Neural progenitor cell (in vitro differentiated cells): ENCODE measurements at regions not wholly inside any gene's neighbourhood (a gene's known extent, or its start where the extent isn't known, plus 50 kb on each side); places are given as distances from the start of the nearest gene placed in this dataset.
"Not testable (repeated sequence)": the region's sequence is repeated elsewhere in the genome, so short reads cannot be mapped to it uniquely, and the experiment has no call there.

Experiments used
- DNase-seq: peaks from one replicate; pipeline ENCODE4 v3.0.0-alpha.2; 2016; ENCODE audit warnings: low spot score
- H2AFZ ChIP-seq: fragments of 200-600 bp; sonication (generic); replicated peaks from 2 replicates; pipeline ENCODE4 v1.6.1; 2016; ENCODE audit warnings: antibody characterized with exemption
- H3F3A ChIP-seq: fragments of 200-600 bp; sonication (generic); 2 replicates; pipeline ENCODE4 v1.6.1; 2016; ENCODE audit warnings: antibody characterized with exemption, low read depth
- H3K27ac ChIP-seq: fragments of 200-600 bp; sonication (generic); 2 replicates; pipeline ENCODE4 v1.5.1; 2016; ENCODE audit warnings: mild to moderate bottlenecking
- H3K27me3 ChIP-seq: fragments of 200-600 bp; sonication (generic); 2 replicates; pipeline ENCODE4 v1.6.1; 2016; ENCODE audit warnings: mild to moderate bottlenecking, moderate library complexity
- H3K36me3 ChIP-seq: fragments of 200-600 bp; sonication (generic); 2 replicates; pipeline ENCODE4 v1.5.1; 2016
- H3K4me1 ChIP-seq: fragments of 200-600 bp; sonication (generic); 2 replicates; pipeline ENCODE4 v1.6.1; 2016; ENCODE audit warnings: mixed run types
- H3K4me2 ChIP-seq: fragments of 200-600 bp; sonication (generic); 2 replicates; pipeline ENCODE4 v1.6.1; 2016
- H3K4me3 ChIP-seq: fragments of 200-600 bp; sonication (generic); 2 replicates; pipeline ENCODE4 v1.5.1; 2016
- H3K79me2 ChIP-seq: fragments of 200-600 bp; sonication (generic); 2 replicates; pipeline ENCODE4 v1.6.1; 2016; ENCODE audit warnings: low read depth
- H3K9ac ChIP-seq: fragments of 200-600 bp; sonication (generic); 2 replicates; pipeline ENCODE4 v1.6.1; 2016
- H3K9me3 ChIP-seq: fragments of 200-600 bp; sonication (generic); 2 replicates; pipeline ENCODE4 v1.5.1; 2016; ENCODE audit warnings: low read depth
- H4K20me1 ChIP-seq: fragments of 200-600 bp; sonication (generic); 2 replicates; pipeline ENCODE4 v1.6.1; 2016; ENCODE audit warnings: low read depth
- H3K27ac Mint-ChIP-seq: 3 replicates; pipeline ENCODE4 v1.8.0; 2021; ENCODE audit warnings: mixed read lengths
- H3K27me3 Mint-ChIP-seq: 2 replicates; pipeline ENCODE4 v1.8.0; 2022; ENCODE audit warnings: low read depth, mild to moderate bottlenecking, inconsistent platforms, moderate library complexity, mixed read lengths; ENCODE audit not compliant: insufficient read depth
- H3K36me3 Mint-ChIP-seq: 3 replicates; pipeline ENCODE4 v1.8.0; 2021; ENCODE audit warnings: mixed read lengths
- H3K4me1 Mint-ChIP-seq: 3 replicates; pipeline ENCODE4 v1.8.0; 2021; ENCODE audit warnings: mixed read lengths
- H3K4me3 Mint-ChIP-seq: 3 replicates; pipeline ENCODE4 v1.8.0; 2021; ENCODE audit warnings: mild to moderate bottlenecking, moderate library complexity, mixed read lengths
- H3K9me3 Mint-ChIP-seq: 3 replicates; pipeline ENCODE4 v1.8.0; 2020; ENCODE audit warnings: mixed read lengths
- EZH2 ChIP-seq: fragments of 200-600 bp; sonication (generic); IDR thresholded peaks from 2 replicates; pipeline ENCODE4 v1.6.1; 2017; ENCODE audit warnings: antibody characterized with exemption, mild to moderate bottlenecking, moderate library complexity
- EZH2phosphoT487 ChIP-seq: fragments of 200-600 bp; sonication (generic); IDR thresholded peaks from 2 replicates; pipeline ENCODE4 v1.6.1; 2017; ENCODE audit warnings: antibody characterized with exemption
- TF ChIP-seq, protein P1 (sequence below): fragments of 200-600 bp; sonication (generic); IDR thresholded peaks from 2 replicates; pipeline ENCODE4 v1.5.1; 2017; ENCODE audit warnings: antibody characterized with exemption, mild to moderate bottlenecking

DNA sequence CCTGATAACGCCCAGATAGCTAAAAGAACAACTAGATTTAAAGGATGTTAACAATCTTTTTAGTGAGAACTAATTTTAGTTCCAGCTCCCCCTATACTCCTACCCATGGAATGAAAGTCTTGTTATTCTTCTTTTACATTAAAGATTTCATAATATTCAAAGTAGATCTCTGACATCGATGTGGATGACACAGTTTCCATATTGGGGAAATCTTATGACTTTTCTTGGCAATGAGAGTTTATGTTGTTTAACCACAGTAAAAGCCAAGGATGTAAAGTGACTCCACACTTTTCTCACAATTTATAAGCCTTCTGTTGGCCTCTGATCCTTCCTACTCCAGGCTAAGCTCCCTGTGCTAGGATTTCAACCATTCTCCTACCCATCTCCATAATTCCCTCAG, 332.6 kb upstream of the KCNMB2 start:
- TF ChIP-seq EZH2, result no peak
- TF ChIP-seq EZH2phosphoT487, result no peak
- TF ChIP-seq, protein P1, sequence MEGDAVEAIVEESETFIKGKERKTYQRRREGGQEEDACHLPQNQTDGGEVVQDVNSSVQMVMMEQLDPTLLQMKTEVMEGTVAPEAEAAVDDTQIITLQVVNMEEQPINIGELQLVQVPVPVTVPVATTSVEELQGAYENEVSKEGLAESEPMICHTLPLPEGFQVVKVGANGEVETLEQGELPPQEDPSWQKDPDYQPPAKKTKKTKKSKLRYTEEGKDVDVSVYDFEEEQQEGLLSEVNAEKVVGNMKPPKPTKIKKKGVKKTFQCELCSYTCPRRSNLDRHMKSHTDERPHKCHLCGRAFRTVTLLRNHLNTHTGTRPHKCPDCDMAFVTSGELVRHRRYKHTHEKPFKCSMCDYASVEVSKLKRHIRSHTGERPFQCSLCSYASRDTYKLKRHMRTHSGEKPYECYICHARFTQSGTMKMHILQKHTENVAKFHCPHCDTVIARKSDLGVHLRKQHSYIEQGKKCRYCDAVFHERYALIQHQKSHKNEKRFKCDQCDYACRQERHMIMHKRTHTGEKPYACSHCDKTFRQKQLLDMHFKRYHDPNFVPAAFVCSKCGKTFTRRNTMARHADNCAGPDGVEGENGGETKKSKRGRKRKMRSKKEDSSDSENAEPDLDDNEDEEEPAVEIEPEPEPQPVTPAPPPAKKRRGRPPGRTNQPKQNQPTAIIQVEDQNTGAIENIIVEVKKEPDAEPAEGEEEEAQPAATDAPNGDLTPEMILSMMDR, result no peak
- H3K4me1 Mint-ChIP-seq, result peaks cover 32% of the 10 kb centered on the region

GRCh38 chr3:178205740-178206139, 330.5 kb upstream of the KCNMB2 start:
- Histone ChIP-seq H2AFZ (no peak overlapping the region), H3K9me3 (no peaks in the 10 kb centered on the region), H3K27me3 (no peaks in the 10 kb centered on the region), H3K9ac (no peak overlapping the region), H3K36me3 (no peaks in the 10 kb centered on the region), H3K4me1 (peaks cover 31% of the 10 kb centered on the region), H3K4me3 (no peak overlapping the region), H3K27ac (no peak overlapping the region), H3K4me2 (no peak overlapping the region), H3K79me2 (no peaks in the 10 kb centered on the region), H4K20me1 (no peaks in the 10 kb centered on the region), H3F3A (peaks cover 10% of the 10 kb centered on the region)
- H3K36me3 Mint-ChIP-seq, result no peaks in the 10 kb centered on the region
- peaks cover 2% of the 10 kb centered on the region for H3K9me3 Mint-ChIP-seq
- H3K27ac Mint-ChIP-seq, result no peak overlapping the region
- no peak for DNase-seq
- H3K4me3 Mint-ChIP-seq, result no peak overlapping the region
- peaks cover 33% of the 10 kb centered on the region for H3K4me1 Mint-ChIP-seq
- TF ChIP-seq, protein P1, result no peak
- TF ChIP-seq EZH2phosphoT487 (no peak), EZH2 (no peak)
- H3K27me3 Mint-ChIP-seq, result peaks cover 7% of the 10 kb centered on the region

More for the DNA sequence above, 332.6 kb upstream of the KCNMB2 start:
- no peak overlapping the region for H3K4me3 Mint-ChIP-seq
- Histone ChIP-seq H3K4me2 (no peak overlapping the region), H3K36me3 (no peaks in the 10 kb centered on the region), H3K27ac (no peak overlapping the region), H2AFZ (no peak overlapping the region), H4K20me1 (no peaks in the 10 kb centered on the region), H3K9me3 (no peaks in the 10 kb centered on the region), H3K4me3 (no peak overlapping the region), H3K27me3 (no peaks in the 10 kb centered on the region), H3K4me1 (peaks cover 31% of the 10 kb centered on the region), H3K9ac (no peak overlapping the region), H3F3A (peaks cover 10% of the 10 kb centered on the region), H3K79me2 (no peaks in the 10 kb centered on the region)
- DNase-seq, result no peak
- H3K36me3 Mint-ChIP-seq, result no peaks in the 10 kb centered on the region
- H3K27ac Mint-ChIP-seq, result no peak overlapping the region
- H3K9me3 Mint-ChIP-seq, result peaks cover 1% of the 10 kb centered on the region
- peaks cover 4% of the 10 kb centered on the region for H3K27me3 Mint-ChIP-seq

DNA sequence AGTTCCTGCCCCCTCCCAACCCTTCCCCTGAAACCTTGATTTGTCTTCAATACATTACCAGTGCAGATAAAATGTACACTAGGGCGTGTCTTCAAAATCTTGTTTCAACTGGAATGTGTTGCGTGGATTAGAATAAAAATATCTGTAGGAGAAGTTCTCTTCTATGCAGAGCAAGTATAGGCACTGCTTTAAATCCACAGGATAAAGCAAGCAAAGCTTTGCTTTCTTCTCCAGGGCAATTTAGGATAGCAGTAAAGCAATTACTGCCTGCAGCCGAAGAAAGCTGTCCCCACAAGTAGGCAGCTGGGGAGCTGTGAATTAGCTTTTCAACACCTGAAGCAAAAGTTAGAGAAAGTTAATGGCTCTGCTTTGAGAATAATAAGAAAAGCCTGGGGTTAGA, 329.7 kb upstream of the KCNMB2 start:
- Histone ChIP-seq H3K27me3 (no peaks in the 10 kb centered on the region), H3K27ac (no peak overlapping the region), H2AFZ (no peak overlapping the region), H3K36me3 (no peaks in the 10 kb centered on the region), H3K79me2 (no peaks in the 10 kb centered on the region), H3K9ac (no peak overlapping the region), H3K9me3 (no peaks in the 10 kb centered on the region), H3K4me3 (no peak overlapping the region), H3K4me2 (peak overlapping the region; percentile 32), H3K4me1 (peaks cover 31% of the 10 kb centered on the region), H3F3A (peaks cover 10% of the 10 kb centered on the region), H4K20me1 (no peaks in the 10 kb centered on the region)
- no peak overlapping the region for H3K27ac Mint-ChIP-seq
- H3K9me3 Mint-ChIP-seq, result peaks cover 2% of the 10 kb centered on the region
- DNase-seq, result peak; percentile 41
- H3K36me3 Mint-ChIP-seq, result no peaks in the 10 kb centered on the region
- peaks cover 33% of the 10 kb centered on the region for H3K4me1 Mint-ChIP-seq
- peaks cover 7% of the 10 kb centered on the region for H3K27me3 Mint-ChIP-seq
- TF ChIP-seq EZH2 (no peak), EZH2phosphoT487 (no peak)
- TF ChIP-seq, protein P1, result no peak
- H3K4me3 Mint-ChIP-seq, result no peak overlapping the region

- H3K9me3 ChIP-seq, H4K20me1 ChIP-seq, H3K36me3 Mint-ChIP-seq, H3K27ac Mint-ChIP-seq, H3K27me3 ChIP-seq, H3K4me3 Mint-ChIP-seq, H3K27me3 Mint-ChIP-seq, H3K79me2 ChIP-seq, H3K4me3 ChIP-seq, H3F3A ChIP-seq, DNase-seq, H3K9ac ChIP-seq, H2AFZ ChIP-seq, H3K9me3 Mint-ChIP-seq, H3K36me3 ChIP-seq: not testable (repeated sequence)
- Histone ChIP-seq H3K4me2 (peak overlapping the region; percentile 32), H3K4me1 (peaks cover 31% of the 10 kb centered on the region), H3K27ac (peak overlapping the region; percentile 27)
- peaks cover 28% of the 10 kb centered on the region for H3K4me1 Mint-ChIP-seq
Observed at GRCh38 chr3:178207161-178207560, 329.1 kb upstream of the KCNMB2 start.

- H3K9me3 Mint-ChIP-seq, H3K27ac ChIP-seq, H2AFZ ChIP-seq, H3F3A ChIP-seq, H3K36me3 Mint-ChIP-seq, H3K4me2 ChIP-seq, H3K27me3 Mint-ChIP-seq, H3K9ac ChIP-seq, H3K27ac Mint-ChIP-seq, H3K27me3 ChIP-seq, H3K79me2 ChIP-seq, H3K4me3 ChIP-seq, DNase-seq, H4K20me1 ChIP-seq, H3K4me3 Mint-ChIP-seq, H3K36me3 ChIP-seq, H3K9me3 ChIP-seq: not testable (repeated sequence)
- H3K4me1 Mint-ChIP-seq, result peaks cover 26% of the 10 kb centered on the region
- H3K4me1 ChIP-seq, result peaks cover 31% of the 10 kb centered on the region
Observed at GRCh38 chr3:178207627-178208026, 328.6 kb upstream of the KCNMB2 start.

DNA sequence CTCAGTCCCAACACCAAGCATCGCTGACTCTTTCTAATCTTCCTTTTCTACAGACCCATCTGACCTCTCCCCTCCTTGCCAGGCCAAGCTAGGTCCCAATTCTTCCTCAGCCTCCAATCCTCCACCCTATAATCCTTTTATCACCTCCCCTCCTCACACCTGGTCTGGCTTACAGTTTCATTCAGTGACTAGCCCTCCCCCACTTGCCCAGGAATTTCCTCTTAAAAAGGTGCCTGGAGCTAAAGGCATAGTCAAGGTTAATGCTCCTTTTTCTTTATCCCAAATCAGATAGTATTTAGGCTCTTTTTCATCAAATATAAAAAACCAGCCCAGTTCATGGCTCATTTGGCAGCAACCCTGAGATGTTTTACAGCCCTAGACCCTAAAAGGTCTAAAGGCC, 327.1 kb upstream of the KCNMB2 start:
- not testable (repeated sequence) for H3K79me2 ChIP-seq, H3K9me3 ChIP-seq, H3K9me3 Mint-ChIP-seq, H3K36me3 ChIP-seq, H3K27ac ChIP-seq, H3K4me3 Mint-ChIP-seq, H2AFZ ChIP-seq, DNase-seq, H4K20me1 ChIP-seq, H3K4me3 ChIP-seq, H3K27me3 ChIP-seq, H3K27me3 Mint-ChIP-seq, H3K4me2 ChIP-seq, H3K27ac Mint-ChIP-seq, H3F3A ChIP-seq, H3K9ac ChIP-seq, H3K36me3 Mint-ChIP-seq
- peaks cover 16% of the 10 kb centered on the region for H3K4me1 Mint-ChIP-seq
- H3K4me1 ChIP-seq, result peaks cover 18% of the 10 kb centered on the region
